ENCODE measurements at regions not wholly inside any gene's neighbourhood (a gene's known extent, or its start where the extent isn't known, plus 50 kb on each side); places are given as distances from the start of the nearest gene placed in this dataset.

DNA sequence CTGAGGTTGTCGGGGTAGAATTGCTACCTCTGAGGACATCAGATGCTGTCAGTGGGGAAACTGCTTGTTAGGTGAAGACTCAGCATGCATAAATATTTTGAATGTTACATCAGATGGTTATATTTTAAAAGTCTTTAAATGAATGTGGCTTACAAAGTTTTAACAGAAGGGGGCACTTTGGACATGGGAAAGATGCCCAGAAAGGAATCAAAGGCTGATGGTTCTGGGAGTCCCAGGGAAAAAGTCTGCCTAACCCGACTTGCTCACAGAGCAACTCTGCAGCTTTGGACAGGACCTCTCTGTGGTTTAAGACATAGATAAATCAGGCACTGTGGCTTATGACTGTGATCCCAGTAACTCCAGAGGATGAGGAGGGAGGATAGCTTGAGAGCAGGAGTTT is 474.9 kb downstream of the ATP23 start:
- TF ChIP-seq, protein P1, sequence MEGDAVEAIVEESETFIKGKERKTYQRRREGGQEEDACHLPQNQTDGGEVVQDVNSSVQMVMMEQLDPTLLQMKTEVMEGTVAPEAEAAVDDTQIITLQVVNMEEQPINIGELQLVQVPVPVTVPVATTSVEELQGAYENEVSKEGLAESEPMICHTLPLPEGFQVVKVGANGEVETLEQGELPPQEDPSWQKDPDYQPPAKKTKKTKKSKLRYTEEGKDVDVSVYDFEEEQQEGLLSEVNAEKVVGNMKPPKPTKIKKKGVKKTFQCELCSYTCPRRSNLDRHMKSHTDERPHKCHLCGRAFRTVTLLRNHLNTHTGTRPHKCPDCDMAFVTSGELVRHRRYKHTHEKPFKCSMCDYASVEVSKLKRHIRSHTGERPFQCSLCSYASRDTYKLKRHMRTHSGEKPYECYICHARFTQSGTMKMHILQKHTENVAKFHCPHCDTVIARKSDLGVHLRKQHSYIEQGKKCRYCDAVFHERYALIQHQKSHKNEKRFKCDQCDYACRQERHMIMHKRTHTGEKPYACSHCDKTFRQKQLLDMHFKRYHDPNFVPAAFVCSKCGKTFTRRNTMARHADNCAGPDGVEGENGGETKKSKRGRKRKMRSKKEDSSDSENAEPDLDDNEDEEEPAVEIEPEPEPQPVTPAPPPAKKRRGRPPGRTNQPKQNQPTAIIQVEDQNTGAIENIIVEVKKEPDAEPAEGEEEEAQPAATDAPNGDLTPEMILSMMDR (IDR thresholded peaks at IDR 0.05; ENCODE audit: borderline replicate concordance, extremely low read depth, low read length, poor library complexity, severe bottlenecking) = no peak
- TF ChIP-seq EZH2 (IDR thresholded peaks at IDR 0.05; ENCODE audit: borderline replicate concordance, low read depth, low read length, severe bottlenecking) = no peak
